NCI-H1417 treated with DMSO at 0.1 percent for 48 hours (cell line): ENCODE measurements at regions not wholly inside any gene's neighbourhood (a gene's known extent, or its start where the extent isn't known, plus 50 kb on each side); places are given as distances from the start of the nearest gene placed in this dataset.
"Not testable (repeated sequence)": the region's sequence is repeated elsewhere in the genome, so short reads cannot be mapped to it uniquely, and the experiment has no call there.

Experiments used
- DNase-seq: peaks from one replicate; lab custom pipeline; 2025; lab: John Stamatoyannopoulos, UW

DNA sequence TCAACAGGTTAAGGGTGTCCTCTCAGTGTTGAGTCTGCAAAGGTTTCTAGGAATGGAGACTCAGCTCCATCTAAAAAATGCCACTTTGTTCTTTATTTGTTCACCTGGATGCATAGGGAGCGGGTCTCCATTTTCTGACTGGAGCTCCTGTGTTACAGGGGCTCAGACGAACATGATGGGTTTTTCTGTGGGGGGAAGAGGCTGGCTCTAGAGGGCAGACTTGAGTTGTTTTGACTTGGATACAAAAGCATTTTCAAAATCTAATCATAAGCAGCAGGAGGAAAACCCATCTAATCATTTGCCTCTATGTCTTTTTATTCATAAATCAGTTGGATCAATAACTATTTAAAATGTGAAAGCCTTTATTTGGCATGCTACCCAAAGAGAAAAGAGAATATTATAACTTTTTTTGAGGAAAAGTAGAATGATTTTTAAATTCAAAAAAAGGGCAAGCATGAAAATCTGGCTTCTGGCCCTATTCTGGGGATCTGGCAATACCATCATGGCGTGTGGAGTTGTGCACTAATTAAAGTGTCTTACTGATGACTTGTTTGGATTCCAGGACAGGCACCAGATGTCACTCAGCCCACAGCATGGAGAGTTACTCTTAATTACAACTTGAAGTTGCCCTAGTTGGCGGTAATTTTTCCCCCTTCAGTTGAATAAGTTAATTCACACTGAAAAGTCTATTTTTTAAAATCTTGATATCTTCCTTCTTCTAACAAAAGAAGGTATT is 594.9 kb downstream of the REEP3 start:
- DNase-seq: no peak

GRCh38 chr10:64116707-64117106 is 595.5 kb downstream of the REEP3 start:
- no peak for DNase-seq

DNA sequence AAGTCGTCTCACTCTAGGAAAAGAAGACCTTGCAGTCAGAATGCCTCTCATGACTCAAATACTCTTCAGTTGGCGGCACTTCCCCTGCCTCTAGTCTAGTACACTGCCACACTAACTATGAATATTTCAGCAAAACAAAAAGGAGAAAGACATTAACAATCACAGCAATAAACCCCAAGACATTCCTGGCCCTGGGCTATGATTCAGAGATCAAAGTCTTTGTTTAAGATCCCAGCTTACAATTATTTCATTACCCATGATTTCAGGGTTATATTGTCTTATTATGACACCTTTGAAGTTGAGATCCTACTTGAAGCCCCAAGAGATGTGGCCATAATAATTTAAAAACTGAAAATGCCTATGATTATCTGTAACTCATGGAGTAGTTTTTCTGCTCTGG is 597.5 kb downstream of the REEP3 start:
- no peak for DNase-seq

GRCh38 chr10:64120301-64120980 is 599.2 kb downstream of the REEP3 start:
- not testable (repeated sequence) for DNase-seq

DNA sequence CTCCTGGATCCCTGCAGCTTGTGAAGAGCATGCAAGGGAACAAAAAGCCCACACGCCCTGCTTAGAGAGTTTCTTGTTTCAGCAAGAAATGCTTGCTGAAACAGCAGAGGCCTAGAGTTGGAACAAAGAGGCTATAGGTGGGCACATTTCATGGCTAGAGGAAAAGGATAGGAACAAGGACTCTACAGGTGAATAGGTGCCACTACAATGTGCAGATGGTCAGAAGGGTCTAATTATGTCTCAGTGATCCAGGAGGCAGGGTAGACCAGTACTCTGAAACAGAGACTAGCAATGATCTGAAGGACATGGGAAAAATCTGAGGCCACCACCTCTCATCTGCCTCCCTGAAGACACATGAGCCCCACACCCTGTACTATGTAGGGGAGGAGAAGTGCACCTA is 609.0 kb downstream of the REEP3 start:
- DNase-seq: no peak

DNA sequence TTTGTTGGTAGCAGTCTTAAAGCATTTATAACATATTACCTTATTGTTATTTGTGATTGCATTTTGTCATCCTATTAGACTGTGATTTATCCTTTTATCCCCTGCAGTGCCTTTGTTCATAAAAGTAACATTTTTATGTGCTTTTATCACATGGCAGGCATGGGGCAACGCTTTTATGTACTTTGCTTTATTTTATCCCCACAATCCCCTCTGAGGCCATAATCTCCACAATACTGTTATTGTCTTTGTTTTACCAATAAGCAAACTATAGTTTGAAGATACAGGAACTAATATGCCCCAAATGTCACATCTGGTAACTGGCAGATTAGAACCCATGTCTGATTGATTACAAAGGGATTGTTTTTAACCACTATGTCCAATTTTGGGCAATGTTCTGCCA is 613.5 kb downstream of the REEP3 start:
- no peak for DNase-seq

DNA sequence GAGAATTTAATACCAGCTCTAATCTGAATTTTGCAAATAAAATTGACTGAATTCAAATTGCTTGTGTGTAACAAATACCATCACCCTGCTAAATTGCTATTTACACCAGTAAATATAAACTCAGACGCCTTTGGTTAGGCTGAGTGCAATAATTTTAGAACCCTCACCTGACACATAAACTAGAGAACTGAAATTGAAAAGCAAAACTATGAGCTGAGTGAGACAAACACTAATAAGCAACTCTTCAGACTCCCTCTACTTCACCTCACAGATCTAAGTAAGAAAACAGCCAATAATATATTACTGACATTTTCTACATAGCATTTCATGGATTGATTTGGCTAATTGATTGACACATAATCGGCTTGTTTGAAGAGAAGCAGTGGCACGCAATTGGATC is 621.2 kb downstream of the REEP3 start:
- DNase-seq: no peak

DNA sequence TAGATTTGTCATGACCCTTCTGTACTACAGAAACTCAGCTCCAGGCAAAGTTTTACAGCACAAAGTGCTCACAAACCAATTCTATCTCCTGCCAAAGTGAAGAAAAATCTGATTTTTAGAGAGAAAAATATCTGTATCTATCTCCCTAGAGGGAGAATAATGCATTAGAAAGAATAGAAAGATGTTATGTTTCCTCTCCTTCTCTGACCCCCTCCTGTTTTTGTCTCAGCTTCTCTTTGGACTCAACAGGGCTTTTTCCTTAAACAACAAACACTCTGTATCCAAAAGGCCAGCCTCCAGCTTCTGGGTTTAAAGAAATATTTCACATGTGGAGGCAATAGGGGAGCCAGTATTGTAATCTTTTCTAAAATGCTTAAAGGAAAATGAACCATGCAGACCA is 627.4 kb downstream of the REEP3 start:
- no peak for DNase-seq

DNA sequence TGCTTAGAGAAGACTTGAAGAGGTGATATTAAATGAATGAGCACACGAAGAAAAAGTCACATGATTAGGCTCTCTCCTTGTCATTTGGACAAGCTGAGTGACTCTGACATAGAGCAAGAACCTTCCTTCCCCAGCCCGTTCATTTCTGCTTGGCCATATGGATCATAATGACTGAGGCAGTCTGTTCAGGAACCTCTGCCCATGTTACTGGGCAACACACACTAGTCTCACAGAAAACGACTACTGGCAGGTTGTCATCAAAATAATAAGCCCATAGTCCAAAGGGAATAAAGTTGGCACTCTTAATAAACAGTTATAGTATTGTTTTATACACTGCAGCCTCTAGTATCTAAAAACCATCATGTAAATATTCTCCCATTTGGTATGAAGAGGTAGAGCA is 635.0 kb downstream of the REEP3 start:
- no peak for DNase-seq

DNA sequence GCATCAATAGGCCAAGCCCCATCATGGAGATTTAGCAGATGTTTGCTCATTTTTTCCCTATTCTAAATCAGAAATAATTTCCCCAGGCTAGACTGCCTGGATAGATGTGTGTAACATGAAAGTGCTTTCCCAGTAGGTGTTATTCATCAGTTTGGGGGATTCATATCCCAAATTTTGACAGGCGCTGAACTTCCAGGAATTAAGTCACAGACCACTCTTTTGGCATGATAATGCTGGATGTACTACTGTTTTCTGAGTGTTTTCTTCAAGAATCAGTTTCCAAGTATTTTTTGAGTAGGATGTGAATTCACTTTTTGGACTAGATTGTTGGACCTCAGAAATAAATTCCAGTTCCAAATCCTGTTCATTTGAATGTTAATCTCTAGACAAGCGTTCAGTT is 637.4 kb downstream of the REEP3 start:
- DNase-seq: no peak

DNA sequence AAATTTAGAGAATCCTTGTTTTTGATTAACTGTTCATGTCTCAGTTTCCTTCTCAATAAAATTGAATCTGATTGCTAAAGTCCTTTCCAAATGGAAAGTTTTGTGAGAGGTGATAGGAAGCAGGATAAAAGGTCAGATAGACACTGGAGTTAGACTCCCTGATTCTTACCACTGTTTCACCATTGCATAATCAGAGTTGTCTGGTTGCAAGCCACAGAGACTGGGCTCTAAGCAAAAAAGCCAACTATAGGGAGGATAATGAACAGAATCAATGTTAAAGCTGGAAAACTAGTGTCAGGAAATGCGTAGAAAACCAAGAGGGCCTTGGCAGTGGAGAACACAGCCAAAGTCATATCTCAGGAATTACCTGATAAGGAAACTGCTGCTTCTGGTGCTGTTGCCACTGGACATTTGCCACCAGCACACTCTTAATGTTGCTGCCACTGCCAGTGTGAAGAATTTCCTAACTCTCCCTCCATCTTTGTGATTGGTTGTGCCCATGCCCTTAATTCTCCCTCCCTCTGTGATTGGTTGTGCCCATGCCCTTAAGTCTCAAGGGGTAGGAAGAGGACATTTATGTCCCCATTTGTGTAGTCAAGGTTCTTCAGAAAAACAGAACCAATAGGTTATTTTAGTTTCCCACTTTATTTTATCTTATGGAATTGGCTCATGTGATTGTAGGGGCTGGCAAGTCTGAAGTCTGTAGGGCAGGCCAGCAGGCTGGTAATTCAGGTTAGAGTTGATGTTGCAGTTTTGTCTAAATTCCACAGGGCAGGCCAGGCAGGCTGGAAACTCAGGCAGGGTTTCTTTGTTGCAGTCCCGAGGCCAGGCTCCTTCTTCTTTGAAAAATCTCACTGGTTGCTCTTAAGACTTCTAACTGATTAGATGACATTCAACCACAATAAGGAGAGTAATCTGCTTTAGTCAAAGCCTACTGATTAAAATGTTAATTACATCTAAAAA is 639.0 kb downstream of the REEP3 start:
- no peak for DNase-seq

- no peak for DNase-seq
These were observed 649.6 kb downstream of the REEP3 start for GRCh38 chr10:64170791-64171190.

- DNase-seq: no peak
These were observed 652.6 kb downstream of the REEP3 start for GRCh38 chr10:64173826-64174225.

DNA sequence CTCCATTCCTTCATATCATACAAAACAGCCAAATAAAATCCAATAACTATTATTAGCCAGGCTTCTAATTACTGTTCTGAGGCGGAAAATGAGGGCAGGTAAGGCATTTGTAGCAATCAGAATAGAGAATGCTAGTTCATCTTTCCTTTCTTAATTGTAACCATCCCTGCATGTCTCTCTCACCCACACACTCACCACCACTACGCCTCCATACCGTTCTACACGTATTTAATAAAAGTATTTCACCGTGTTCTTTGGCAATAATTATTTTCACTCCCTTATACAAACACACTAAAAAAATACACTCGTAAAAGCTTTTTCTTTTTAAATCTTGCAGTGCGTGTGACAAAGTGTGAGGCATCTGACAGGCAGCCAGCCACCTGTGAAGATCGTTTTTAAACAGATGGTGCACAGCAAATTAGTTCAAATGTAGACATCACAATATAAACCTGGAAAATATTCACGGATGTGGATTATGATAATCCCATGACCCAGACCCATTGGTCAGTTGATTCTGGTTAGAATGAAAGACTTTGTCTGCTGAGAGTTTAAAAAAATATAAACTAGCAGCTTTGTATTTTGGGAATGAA is 653.6 kb downstream of the REEP3 start:
- no peak for DNase-seq

GRCh38 chr10:64175271-64175962 is 654.2 kb downstream of the REEP3 start:
- DNase-seq: no peak

DNA sequence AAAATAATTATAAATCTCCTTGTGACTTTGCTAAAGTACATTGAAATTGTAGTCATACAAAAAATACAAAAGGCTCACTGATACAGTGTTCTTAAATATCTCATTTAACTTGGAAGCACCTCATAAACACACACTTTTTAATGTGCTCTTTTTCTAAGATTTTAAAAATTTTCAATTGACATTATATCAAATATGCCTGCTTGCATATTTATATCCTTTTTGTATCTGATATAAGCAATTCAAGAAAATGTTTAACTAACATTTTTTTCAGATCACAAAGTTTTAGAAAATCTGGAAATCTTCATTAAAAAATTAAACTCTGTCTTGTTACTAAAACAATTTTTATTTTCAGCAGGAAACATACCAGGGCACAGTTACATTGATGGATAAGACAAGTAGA is 661.5 kb downstream of the REEP3 start:
- no peak for DNase-seq

DNA sequence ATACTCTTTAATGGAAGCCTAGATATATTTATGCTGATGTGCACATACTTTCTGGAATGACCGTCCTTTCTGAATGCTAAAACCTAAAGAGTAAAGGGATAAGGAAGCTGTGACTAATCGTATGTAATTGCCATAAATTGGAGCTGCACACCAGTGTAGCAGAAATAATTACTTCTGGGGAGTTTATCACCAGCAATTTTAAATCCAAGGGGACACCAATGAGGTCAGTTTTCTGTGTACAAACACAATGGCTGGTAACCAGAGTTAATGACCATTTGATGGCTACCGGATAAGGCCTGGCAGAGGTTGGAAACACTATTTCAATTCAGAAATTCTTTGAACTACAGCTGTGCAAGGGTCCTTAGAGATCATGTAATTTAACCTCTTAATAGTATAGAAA is 670.1 kb downstream of the REEP3 start:
- DNase-seq: no peak

- no peak for DNase-seq
These were observed 675.6 kb downstream of the REEP3 start for GRCh38 chr10:64196638-64197315.

DNA sequence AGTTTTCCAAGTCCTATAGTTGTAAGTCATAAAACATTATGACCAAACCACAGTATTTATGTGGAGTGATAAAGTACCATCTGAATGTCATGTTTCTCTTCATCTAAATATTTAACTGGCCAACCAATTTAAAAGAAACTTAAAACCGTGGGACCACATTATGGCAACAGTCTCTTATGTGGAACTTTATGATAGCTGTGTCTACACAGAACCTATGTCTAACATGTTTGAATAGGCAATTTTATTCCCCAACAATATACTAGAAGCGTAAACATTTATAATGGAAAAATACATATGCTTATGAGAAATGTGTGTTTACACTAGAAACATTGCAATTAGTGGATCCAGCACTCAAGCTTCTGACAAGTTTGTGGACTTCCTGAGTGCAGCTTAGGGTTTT is 680.7 kb downstream of the REEP3 start:
- DNase-seq: no peak

- not testable (repeated sequence) for DNase-seq
These were observed 683.3 kb downstream of the REEP3 start for GRCh38 chr10:64204504-64204903.

DNA sequence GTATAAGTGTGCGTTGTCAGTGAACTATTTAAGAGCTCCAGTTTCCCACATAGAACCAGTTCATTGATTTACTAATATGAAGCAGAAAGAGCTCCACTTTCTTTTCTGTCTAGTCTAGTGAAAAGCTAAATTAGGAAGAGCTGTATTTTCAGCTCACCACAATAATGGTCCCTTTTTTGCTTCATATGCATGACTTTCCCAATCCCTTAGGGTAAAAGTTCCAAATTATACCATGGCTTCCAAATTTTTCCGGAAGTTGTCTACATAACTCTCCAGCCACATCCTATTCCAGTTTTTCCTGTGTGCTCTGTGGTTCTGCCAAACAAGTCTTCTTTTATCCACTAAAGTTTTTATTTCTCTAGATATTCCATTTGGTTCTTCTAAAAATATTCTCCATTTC is 685.2 kb downstream of the REEP3 start:
- DNase-seq: no peak
